DND-41 (cell line): ENCODE measurements at regions not wholly inside any gene's neighbourhood (a gene's known extent, or its start where the extent isn't known, plus 50 kb on each side); places are given as distances from the start of the nearest gene placed in this dataset.

ENCODE experiments used
- EZH2 ChIP-seq: IDR thresholded peaks from 3 replicates; pipeline ENCODE4 v1.6.1; 2012; ENCODE audit warnings: borderline replicate concordance, low read depth, mild to moderate bottlenecking, moderate library complexity, low read length, inconsistent platforms; ENCODE audit not compliant: severe bottlenecking
- TF ChIP-seq, protein P1 (sequence below): IDR thresholded peaks from 2 replicates; pipeline ENCODE4 v1.5.1; 2012; ENCODE audit warnings: borderline replicate concordance, low read length, moderate library complexity, mild to moderate bottlenecking; ENCODE audit not compliant: poor library complexity, severe bottlenecking; ENCODE audit errors: extremely low read depth

GRCh38 chr17:54270499-54270898, 447.8 kb downstream of the KIF2B start:
- TF ChIP-seq, protein P1, sequence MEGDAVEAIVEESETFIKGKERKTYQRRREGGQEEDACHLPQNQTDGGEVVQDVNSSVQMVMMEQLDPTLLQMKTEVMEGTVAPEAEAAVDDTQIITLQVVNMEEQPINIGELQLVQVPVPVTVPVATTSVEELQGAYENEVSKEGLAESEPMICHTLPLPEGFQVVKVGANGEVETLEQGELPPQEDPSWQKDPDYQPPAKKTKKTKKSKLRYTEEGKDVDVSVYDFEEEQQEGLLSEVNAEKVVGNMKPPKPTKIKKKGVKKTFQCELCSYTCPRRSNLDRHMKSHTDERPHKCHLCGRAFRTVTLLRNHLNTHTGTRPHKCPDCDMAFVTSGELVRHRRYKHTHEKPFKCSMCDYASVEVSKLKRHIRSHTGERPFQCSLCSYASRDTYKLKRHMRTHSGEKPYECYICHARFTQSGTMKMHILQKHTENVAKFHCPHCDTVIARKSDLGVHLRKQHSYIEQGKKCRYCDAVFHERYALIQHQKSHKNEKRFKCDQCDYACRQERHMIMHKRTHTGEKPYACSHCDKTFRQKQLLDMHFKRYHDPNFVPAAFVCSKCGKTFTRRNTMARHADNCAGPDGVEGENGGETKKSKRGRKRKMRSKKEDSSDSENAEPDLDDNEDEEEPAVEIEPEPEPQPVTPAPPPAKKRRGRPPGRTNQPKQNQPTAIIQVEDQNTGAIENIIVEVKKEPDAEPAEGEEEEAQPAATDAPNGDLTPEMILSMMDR: no peak
- TF ChIP-seq EZH2: no peak
